ENCODE measurements at regions not wholly inside any gene's neighbourhood (a gene's known extent, or its start where the extent isn't known, plus 50 kb on each side); places are given as distances from the start of the nearest gene placed in this dataset.

GRCh38 chr1:63101336-63101735, 221.0 kb upstream of the FOXD3 start:
- H3K4me1 ChIP-seq: no peaks in the 10 kb centered on the region
- intact Hi-C loops (cut with DNase I; ENCODE audit: low total_unique reads): no loop called here
- TF ChIP-seq CTCF (IDR thresholded peaks at IDR 0.05) (no peak), EP300 (IDR thresholded peaks at IDR 0.05) (no peak), POLR2AphosphoS5 (IDR thresholded peaks at IDR 0.05) (no peak), POLR2A (IDR thresholded peaks at IDR 0.05) (no peak)

GRCh38 chr1:63103682-63104081, 218.7 kb upstream of the FOXD3 start:
- Histone ChIP-seq H3K27me3 (peaks cover 0 to 10% (median 0%) of the 10 kb centered on the region in 3 donors), H3K36me3 (no peaks in the 10 kb centered on the region), H3K4me1 (no peaks in the 10 kb centered on the region), H3K4me3 (no peak overlapping the region), H3K9me3 (no peaks in the 10 kb centered on the region), H3K27ac (no peak overlapping the region)
- TF ChIP-seq EP300 (IDR thresholded peaks at IDR 0.05): no peak
- TF ChIP-seq POLR2AphosphoS5 (IDR thresholded peaks at IDR 0.05): no peak
- TF ChIP-seq POLR2A (IDR thresholded peaks at IDR 0.05): no peak
- TF ChIP-seq CTCF (IDR thresholded peaks at IDR 0.05): no peak
- WGBS, 5 donors: 48 to 61% (median 50%) methylated on average over 1 of the region's 1 CpG
- DNase-seq: no peak
- intact Hi-C loops (cut with DNase I; ENCODE audit: low total_unique reads): no loop called here

More at GRCh38 chr1:63101336-63101735, 221.0 kb upstream of the FOXD3 start:
- Histone ChIP-seq H3K36me3 (no peaks in the 10 kb centered on the region), H3K4me3 (no peak overlapping the region), H3K27me3 (peaks cover 0 to 3% (median 0%) of the 10 kb centered on the region in 3 donors), H3K9me3 (no peaks in the 10 kb centered on the region), H3K27ac (no peak overlapping the region)
- WGBS, 5 donors: 64 to 82% (median 73%) methylated on average over 3 of the region's 3 CpGs
- no peak for DNase-seq

GRCh38 chr1:63107066-63107465, 215.3 kb upstream of the FOXD3 start:
- intact Hi-C loops (cut with DNase I; ENCODE audit: low total_unique reads): no loop called here
- Histone ChIP-seq H3K4me1 (no peaks in the 10 kb centered on the region), H3K27me3 (peaks cover 0 to 10% (median 0%) of the 10 kb centered on the region in 3 donors), H3K9me3 (no peaks in the 10 kb centered on the region), H3K36me3 (no peaks in the 10 kb centered on the region), H3K4me3 (no peak overlapping the region), H3K27ac (no peak overlapping the region)
- no peak for TF ChIP-seq POLR2A (IDR thresholded peaks at IDR 0.05)
- DNase-seq: no peak
- WGBS, 5 donors: 3 to 13% (median 9%) methylated on average over 1 of the region's 1 CpG

GRCh38 chr1:63108206-63108605, 214.2 kb upstream of the FOXD3 start:
- no peak overlapping the region for H3K4me3 ChIP-seq
- intact Hi-C loops (cut with DNase I; ENCODE audit: low total_unique reads): no loop called here
- no peak overlapping the region for H3K27ac ChIP-seq
- no peak for TF ChIP-seq CTCF (IDR thresholded peaks at IDR 0.05)
- TF ChIP-seq POLR2AphosphoS5 (IDR thresholded peaks at IDR 0.05): no peak
- no peak for TF ChIP-seq EP300 (IDR thresholded peaks at IDR 0.05)
- TF ChIP-seq POLR2A (IDR thresholded peaks at IDR 0.05): no peak
- no peaks in the 10 kb centered on the region for H3K36me3 ChIP-seq
- H3K4me1 ChIP-seq: no peaks in the 10 kb centered on the region
- peak in 1 of 2 donors; percentile 14 for DNase-seq
- H3K9me3 ChIP-seq: no peaks in the 10 kb centered on the region
- H3K27me3 ChIP-seq: peaks cover 0 to 10% (median 0%) of the 10 kb centered on the region in 3 donors
- 59 to 83% (median 68%) methylated on average over 1 of the region's 1 CpG for WGBS, 5 donors

GRCh38 chr1:63112155-63112900, 210.0 kb upstream of the FOXD3 start:
- 53 to 77% (median 73%) methylated on average over 4 of the region's 4 CpGs for WGBS, 5 donors
- no peak for DNase-seq
- no peaks in the 10 kb centered on the region for H3K4me1 ChIP-seq
- no peak for TF ChIP-seq POLR2A (IDR thresholded peaks at IDR 0.05)
- no peak for TF ChIP-seq CTCF (IDR thresholded peaks at IDR 0.05)
- no peak for TF ChIP-seq EP300 (IDR thresholded peaks at IDR 0.05)
- no peak for TF ChIP-seq POLR2AphosphoS5 (IDR thresholded peaks at IDR 0.05)
- H3K27ac ChIP-seq: no peak overlapping the region
- intact Hi-C loops (cut with DNase I; ENCODE audit: low total_unique reads): no loop called here
- H3K36me3 ChIP-seq: no peaks in the 10 kb centered on the region
- H3K9me3 ChIP-seq: no peaks in the 10 kb centered on the region
- H3K4me3 ChIP-seq: no peak overlapping the region
- peaks cover 0 to 7% (median 0%) of the 10 kb centered on the region in 3 donors for H3K27me3 ChIP-seq
